Motor neuron (in vitro differentiated cells): ENCODE measurements at regions not wholly inside any gene's neighbourhood (a gene's known extent, or its start where the extent isn't known, plus 50 kb on each side); places are given as distances from the start of the nearest gene placed in this dataset.
"Not testable (repeated sequence)": the region's sequence is repeated elsewhere in the genome, so short reads cannot be mapped to it uniquely, and the experiment has no call there.

Source experiments
- ATAC-seq, 8 experiments: fragments of 200-7000 bp; cut with Tn5 transposase; replicated peaks in 6 of 8; 2 replicates each; pipeline ENCODE4 v1.8.0; 2021; ENCODE audit warnings: mild to moderate bottlenecking in 8 of 8, moderate library complexity in 8 of 8
- H3K27ac ChIP-seq, 2 donors: fragments of 250-450 bp; sonication (Bioruptor Pico); 2 replicates each; pipeline ENCODE4 v1.9.0; 2021; ENCODE audit warnings: antibody characterized with exemption in 2 of 2, mild to moderate bottlenecking in 2 of 2, moderate library complexity in 1 of 2
- H3K4me1 ChIP-seq, 2 donors: fragments of 250-450 bp; sonication (Bioruptor Pico); replicated peaks in 1 of 2; 2 replicates each; pipeline ENCODE4 v1.6.1; 2021; ENCODE audit warnings: antibody characterized with exemption in 2 of 2, mild to moderate bottlenecking in 2 of 2, moderate library complexity in 1 of 2
- H3K4me3 ChIP-seq, 5 donors: fragments of 250-450 bp; sonication (Bioruptor Pico); 2 replicates each; pipeline ENCODE4 v1.9.0; 2021; ENCODE audit warnings: antibody characterized with exemption in 5 of 5, mild to moderate bottlenecking in 5 of 5, moderate library complexity in 4 of 5
- WGBS, 10 experiments: fragments of 450-650 bp; shearing (Covaris generic); methylation state at CpG; one replicate each; pipeline ENCODE4 v1.0.0; 2022; 5-methylcytosine and 5-hydroxymethylcytosine counted together
- in situ Hi-C, 9 experiments: fragments of 400-800 bp; cut with MboI; loops; one replicate each; pipeline ENCODE4 v1.15.0; 2021; ENCODE audit warnings: low sequenced_read_pairs in 9 of 9, low pct_unique_long_range_greater_than_20kb in 2 of 9; ENCODE audit not compliant: unreplicated experiment in 9 of 9

DNA sequence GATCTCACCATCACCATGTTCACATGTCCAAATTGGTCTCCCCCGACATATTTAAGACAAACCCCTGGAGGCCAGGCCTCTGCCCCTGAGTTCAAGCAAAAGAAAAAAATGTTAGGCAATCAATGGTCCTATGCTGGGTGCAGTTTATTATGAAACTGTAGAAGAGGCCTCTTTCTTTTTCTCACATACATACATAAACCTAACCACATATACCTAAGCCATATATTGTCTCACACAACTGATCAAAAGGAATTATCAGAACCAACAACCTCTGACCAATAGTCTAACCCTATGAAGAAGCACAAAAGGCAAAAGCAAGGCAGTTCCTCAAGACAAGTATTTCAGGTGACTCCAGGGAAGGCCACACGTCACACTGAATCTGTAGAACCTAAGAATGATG lies 49.9 kb downstream of the ILRUN start:
- in situ Hi-C loops: no loop called here
- WGBS, 10 experiments: 92 to 100% (median 97%) methylated on average over 1 to 2 of the region's 2 CpGs; no CpG with 5 or more reads in 6 of the 10 experiments
- no peak overlapping the region for H3K27ac ChIP-seq

DNA sequence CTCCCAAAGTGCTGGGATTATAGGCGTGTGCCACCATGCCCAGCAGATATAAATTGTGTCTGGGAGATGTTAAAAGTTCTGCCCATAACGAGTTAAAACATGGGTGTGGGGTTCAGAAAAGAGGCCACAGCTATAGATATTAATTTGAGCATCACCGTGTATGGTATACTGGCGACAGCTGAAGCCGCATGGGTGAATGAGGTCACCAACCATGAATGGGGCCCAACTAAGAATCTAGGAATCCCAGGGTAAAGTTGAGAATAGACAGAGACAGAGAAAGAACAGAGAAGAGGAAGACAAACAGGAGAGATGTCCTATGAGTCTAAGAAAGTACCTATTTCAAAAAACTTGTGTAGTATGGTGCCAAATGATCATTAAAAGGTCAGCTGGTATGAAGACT lies 50.9 kb downstream of the ILRUN start:
- H3K4me1 ChIP-seq: no peaks in the 10 kb centered on the region
- no peak overlapping the region for H3K4me3 ChIP-seq
- ATAC-seq: no peak
- 62 to 100% (median 100%) methylated on average over 1 to 4 of the region's 5 CpGs; no CpG with 5 or more reads in 3 of the 10 experiments for WGBS, 10 experiments
- in situ Hi-C loops: no loop called here
- H3K27ac ChIP-seq: no peak overlapping the region

More for the DNA sequence above, 49.9 kb downstream of the ILRUN start:
- no peak for ATAC-seq
- Histone ChIP-seq H3K4me3 (no peak overlapping the region), H3K4me1 (no peaks in the 10 kb centered on the region)

DNA sequence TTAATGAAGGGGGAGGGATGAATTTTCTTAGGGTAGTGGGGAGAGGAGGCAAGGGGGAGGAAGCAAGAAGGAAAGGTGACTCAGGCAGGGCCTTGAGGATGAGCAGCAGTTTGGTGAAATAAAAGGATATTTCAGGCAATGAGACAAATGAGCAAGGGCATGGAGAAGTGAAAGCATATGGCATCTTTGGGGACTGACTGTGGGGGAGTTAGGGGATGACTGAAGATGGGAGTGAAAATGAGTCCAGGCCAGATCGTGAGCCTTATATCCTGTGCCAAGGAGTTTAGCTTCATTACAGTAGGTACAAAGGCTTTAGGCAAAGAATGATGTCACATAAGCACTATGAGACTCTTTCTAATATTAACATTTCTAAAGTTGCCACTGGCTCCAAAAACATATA lies 51.9 kb downstream of the ILRUN start:
- Histone ChIP-seq H3K4me1 (no peaks in the 10 kb centered on the region), H3K4me3 (no peak overlapping the region), H3K27ac (no peak overlapping the region)
- 46 to 100% (median 82%) methylated on average over 1 of the region's 1 CpG; no CpG with 5 or more reads in 4 of the 10 experiments for WGBS, 10 experiments
- ATAC-seq: no peak
- in situ Hi-C loops: no loop called here

DNA sequence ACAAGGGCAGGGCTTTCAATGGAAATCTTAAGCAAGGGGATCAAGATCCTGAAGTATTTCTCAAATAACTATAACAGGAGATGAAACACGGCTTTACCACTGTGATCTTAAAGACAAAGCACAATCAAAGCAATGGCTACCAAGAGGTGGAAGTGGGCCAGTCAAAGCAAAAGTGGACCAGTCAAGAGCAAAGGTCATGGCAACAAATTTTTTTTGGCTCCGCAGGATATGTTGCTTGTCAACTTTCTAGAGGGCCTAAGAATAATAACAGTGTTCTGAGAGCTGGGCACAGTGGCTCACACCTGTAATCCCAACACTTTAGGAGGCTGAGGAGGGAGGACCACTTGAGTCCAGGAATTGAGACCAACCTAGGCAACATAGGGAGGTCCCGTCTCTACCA lies 54.1 kb downstream of the ILRUN start:
- ATAC-seq: no peak
- WGBS, 10 experiments: 86 to 100% (median 100%) methylated on average over 1 to 3 of the region's 3 CpGs; no CpG with 5 or more reads in 3 of the 10 experiments
- no peaks in the 10 kb centered on the region for H3K4me1 ChIP-seq
- H3K27ac ChIP-seq: no peak overlapping the region
- in situ Hi-C loops: no loop called here
- H3K4me3 ChIP-seq: no peak overlapping the region

DNA sequence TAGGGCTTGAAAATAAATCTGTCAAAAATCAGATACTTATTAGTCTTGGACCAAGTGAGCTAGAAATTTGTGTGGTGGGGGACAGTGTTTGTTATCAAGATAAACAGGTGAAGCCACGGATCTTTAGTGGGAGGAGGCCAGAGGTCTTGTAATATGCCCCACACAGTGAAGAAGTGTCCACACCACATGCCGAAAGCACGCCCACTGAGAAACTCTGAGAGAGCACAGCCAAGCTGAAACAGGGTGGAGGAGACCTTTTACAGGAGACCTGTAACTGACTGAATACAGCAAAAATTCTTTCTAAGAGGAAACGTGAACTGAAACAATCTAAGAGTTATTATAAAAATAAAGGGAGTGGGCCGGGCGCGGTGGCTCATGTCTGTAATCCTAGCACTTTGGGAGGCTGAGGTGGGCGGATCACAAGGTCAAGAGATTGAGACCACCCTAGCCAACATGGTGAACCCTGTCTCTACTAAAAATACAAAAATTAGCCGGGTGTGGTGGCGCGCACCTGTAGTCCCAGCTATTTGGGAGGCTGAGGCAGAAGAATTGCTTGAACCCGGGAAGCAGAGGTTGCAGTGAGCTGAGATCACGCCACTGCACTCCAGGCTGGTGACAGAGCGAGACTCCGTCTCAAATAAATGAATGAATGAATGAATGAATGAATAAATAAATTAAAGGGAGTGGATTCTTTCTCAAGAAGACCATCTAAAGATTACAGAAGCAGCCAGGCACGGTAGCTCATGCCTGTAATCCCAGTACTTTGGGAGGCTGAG lies 56.3 kb downstream of the ILRUN start:
- in situ Hi-C loops, ATAC-seq, H3K4me1 ChIP-seq, H3K4me3 ChIP-seq, H3K27ac ChIP-seq: not testable (repeated sequence)
- WGBS, 10 experiments: 75 to 100% (median 96%) methylated on average over 1 to 15 of the region's 16 CpGs

DNA sequence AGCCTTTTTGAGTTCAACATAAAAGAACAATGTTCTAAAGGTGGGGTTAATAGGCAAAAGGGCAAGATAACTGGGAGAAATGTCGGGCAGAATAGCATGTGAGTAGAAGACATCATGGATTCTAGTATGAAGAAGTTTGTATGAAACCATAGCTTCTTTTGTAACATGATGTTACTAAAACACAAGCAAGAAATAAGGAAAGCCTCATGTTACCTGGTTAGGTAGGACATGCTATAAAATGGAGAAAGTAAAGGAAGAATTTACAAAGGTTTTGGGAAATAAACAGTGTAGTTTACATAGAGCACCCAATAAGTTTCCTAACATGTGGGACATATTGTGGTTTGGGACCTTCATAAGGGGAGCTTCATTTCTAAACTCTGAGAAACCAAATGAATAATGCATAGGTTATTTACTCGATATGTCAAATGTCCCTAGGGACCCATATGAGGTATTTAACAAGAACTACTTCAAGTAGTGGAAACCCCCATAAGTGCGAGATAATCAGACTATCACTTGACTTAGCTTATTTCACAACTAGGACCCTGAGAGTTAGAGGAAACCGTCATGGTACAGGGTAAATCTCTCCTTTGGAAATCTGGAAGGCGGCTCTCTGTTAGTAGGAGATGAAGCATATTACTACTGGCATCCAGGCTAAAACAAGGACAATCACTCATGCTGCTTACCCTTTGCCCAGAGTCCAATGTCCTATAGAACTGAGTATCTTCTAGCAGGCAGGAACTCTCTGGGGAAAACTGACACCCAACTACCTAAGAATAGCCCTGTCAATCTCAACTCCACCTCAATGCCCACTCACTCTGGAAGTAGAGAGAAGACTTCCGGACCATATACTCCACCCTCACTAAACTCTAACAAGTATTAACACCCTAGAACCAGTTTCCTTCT lies 57.5 kb downstream of the ILRUN start:
- Histone ChIP-seq H3K4me1 (no peaks in the 10 kb centered on the region), H3K4me3 (no peak overlapping the region), H3K27ac (no peak overlapping the region)
- no peak for ATAC-seq
- in situ Hi-C loops: no loop called here
- 78 to 100% (median 95%) methylated on average over 1 to 5 of the region's 6 CpGs for WGBS, 10 experiments

DNA sequence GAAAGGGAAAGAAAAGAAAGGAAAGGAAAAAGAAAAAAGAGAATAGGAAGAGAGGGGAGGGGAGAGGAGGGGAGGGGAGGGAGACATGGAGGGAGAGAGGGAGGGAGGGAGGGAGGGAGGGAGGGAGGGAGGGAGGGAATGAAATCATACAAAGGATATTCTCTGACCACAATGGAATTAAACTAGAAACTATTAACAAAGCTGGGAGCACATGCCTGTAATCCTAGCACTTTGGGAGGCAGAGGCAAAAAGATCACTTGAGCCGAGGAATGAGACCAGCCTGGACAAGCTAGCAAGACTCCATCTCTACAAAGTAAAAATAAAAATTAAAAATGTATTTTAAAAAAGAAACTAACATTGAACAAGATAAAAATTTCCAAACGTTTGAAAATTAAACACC lies 62.8 kb downstream of the ILRUN start:
- in situ Hi-C loops: no loop called here
- Histone ChIP-seq H3K27ac (no peak overlapping the region), H3K4me3 (no peak overlapping the region), H3K4me1 (no peaks in the 10 kb centered on the region)
- ATAC-seq: no peak
- WGBS, 10 experiments: 43 to 100% (median 89%) methylated on average over 1 to 2 of the region's 2 CpGs

DNA sequence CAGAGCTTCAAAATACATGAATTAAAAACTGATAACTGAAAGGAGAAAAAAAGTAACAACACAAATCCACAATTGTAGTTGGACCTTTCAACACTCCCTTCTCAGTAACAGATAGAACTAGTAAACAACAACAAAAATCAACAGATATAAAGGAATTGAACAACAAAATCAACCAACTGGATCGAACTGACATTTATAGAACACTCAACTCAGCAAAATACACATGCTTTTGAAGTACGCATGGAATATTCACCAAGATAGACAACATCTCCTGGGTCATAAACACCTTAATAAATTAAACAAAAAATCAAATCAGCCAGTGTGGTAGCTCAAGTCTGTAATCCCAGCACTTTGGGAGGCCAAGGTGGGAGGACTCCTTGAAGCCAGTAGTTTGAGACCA lies 63.3 kb downstream of the ILRUN start:
- ATAC-seq: no peak
- in situ Hi-C loops: no loop called here
- Histone ChIP-seq H3K27ac (no peak overlapping the region), H3K4me3 (no peak overlapping the region), H3K4me1 (no peaks in the 10 kb centered on the region)
- 88 to 100% (median 96%) methylated on average over 1 to 2 of the region's 2 CpGs; no CpG with 5 or more reads in 2 of the 10 experiments for WGBS, 10 experiments

DNA sequence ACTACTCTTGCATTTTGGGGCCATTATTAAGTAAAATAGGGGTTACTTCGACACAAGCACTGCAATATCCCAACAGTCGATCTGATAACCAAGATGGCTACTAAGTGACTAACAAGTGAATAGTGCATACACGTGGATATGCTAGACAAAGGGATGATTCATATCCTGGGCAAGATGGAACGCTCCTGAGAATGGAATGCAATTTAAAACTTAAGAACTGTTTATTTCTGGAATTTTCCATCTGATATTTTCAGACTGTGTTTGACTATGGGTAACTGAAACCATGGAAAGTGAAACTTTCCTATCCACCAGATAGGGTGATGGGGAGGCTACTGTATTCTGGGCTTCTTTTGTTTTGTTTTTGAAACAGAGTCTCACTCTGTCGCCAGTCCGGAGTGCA lies 66.5 kb downstream of the ILRUN start:
- Histone ChIP-seq H3K4me1 (no peaks in the 10 kb centered on the region), H3K4me3 (no peak overlapping the region), H3K27ac (no peak overlapping the region)
- in situ Hi-C loops: no loop called here
- WGBS, 10 experiments: 0 to 97% (median 83%) methylated on average over 1 to 6 of the region's 6 CpGs
- peak in 3 of 8 experiments; percentile 26 to 91 (median 83) for ATAC-seq

DNA sequence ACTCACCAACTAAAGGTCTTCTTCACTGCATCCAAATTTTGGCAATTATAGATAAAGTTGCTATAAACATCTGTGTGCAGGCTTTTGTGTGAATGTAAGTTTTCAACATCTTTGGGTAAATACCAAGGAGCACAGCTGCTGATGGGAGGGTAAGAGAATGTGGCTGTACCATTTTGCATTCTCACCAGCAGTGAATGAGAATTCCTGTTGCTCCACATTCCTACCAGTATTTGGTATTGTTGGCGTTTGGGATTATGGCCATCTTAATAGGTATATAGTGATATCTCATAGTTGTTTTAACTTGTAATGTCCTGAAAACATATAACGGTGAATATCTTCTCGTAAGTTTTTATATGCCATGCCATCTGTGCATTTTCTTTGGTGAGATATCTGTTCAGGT lies 69.3 kb downstream of the ILRUN start:
- Histone ChIP-seq H3K4me3 (no peak overlapping the region), H3K27ac (no peak overlapping the region), H3K4me1 (no peaks in the 10 kb centered on the region)
- in situ Hi-C loops: no loop called here
- WGBS, 10 experiments: 88 to 100% (median 95%) methylated on average over 1 to 3 of the region's 3 CpGs; no CpG with 5 or more reads in 2 of the 10 experiments
- ATAC-seq: no peak

DNA sequence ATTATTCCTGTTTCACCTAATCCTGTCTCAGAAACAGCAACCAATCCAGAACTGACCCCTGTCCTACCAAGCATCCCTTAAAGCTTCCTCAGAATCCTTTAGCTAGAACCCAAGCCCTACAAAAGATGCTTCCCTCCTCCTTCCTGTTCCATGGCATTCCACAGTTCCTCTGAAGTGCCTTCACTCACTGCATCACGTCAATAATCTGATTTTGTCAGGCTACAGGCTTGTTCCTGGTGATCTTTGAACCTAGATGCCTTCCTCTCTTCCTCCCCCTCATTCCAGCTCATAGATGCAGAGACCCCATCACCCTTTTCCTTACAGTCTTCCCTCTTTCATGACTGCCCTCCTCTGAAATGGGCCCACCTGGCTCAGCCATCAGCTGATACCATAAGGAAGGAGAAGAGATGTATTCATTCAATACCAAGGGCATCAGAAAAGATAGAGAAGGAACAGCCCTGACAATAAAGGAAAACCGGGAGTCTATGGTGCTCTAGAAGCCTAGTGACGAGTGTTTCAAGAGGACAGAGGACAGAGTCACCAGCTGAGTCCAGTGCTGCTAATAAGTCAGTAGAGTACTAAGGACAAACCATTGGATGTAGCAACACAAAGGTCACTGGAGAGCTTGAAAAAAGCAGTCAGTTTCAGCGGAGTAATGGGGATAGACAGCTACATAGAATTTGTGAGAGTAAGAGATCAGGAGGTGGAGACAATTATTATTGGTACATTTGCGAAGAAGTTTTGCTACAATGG lies 62.5 kb upstream of the SPDEF start:
- Histone ChIP-seq H3K4me3 (no peak overlapping the region), H3K27ac (no peak overlapping the region), H3K4me1 (peaks cover 0 to 4% of the 10 kb centered on the region in 2 donors)
- in situ Hi-C loops: loop anchor here in 4 of 9 experiments (25.0 kb wide), 1 partner anchor 431 kb away; no protein-coding TSS in a partner anchor
- WGBS, 10 experiments: 70 to 100% (median 94%) methylated on average over 2 to 5 of the region's 5 CpGs; no CpG with 5 or more reads in 1 of the 10 experiments
- no peak for ATAC-seq

DNA sequence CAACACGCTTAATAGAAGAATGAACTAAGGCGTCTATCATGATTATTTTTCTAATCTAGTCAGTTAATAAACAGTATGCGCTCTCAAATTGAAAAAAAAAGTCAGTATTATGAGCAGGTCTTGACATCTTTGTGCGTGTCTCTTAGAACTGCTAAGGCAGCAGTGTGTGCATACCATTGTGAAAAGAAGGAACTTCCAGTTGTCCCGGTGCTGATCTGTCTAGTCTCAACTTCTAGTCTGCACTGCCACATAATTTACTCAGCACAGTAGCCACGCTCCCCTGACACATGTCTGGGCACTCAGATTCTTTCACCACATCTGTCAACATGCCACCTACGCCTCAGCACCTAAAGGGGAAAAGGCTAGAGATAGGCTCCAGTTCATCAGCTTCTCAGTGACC lies 61.1 kb upstream of the SPDEF start:
- no peak overlapping the region for H3K4me3 ChIP-seq
- WGBS, 10 experiments: 85 to 100% (median 100%) methylated on average over 1 to 6 of the region's 7 CpGs; no CpG with 5 or more reads in 1 of the 10 experiments
- in situ Hi-C loops: loop anchor here in 4 of 9 experiments (25.0 kb wide), 1 partner anchor 430 kb away; no protein-coding TSS in a partner anchor
- H3K27ac ChIP-seq: no peak overlapping the region
- peaks cover 0 to 4% of the 10 kb centered on the region in 2 donors for H3K4me1 ChIP-seq
- ATAC-seq: no peak
